MM.1S (cell line): ENCODE measurements at regions not wholly inside any gene's neighbourhood (a gene's known extent, or its start where the extent isn't known, plus 50 kb on each side); places are given as distances from the start of the nearest gene placed in this dataset.

ENCODE experiments used
- DNase-seq: peaks from one replicate; pipeline ENCODE4 v3.0.0-alpha.2; 2015
- H2AFZ ChIP-seq: fragments of 300-600 bp; sonication (generic); 2 replicates; pipeline ENCODE4 v1.6.0; 2016; ENCODE audit warnings: antibody characterized with exemption, low read length
- H3F3A ChIP-seq: fragments of 300-600 bp; sonication (generic); 2 replicates; pipeline ENCODE4 v1.6.1; 2016; ENCODE audit warnings: mild to moderate bottlenecking, antibody characterized with exemption, low read length, moderate library complexity, mixed read lengths; ENCODE audit not compliant: insufficient read depth
- H3K27ac ChIP-seq: fragments of 300-600 bp; sonication (generic); 2 replicates; pipeline ENCODE4 v1.5.1; 2016; ENCODE audit warnings: mild to moderate bottlenecking, low read length
- H3K27me3 ChIP-seq: fragments of 300-600 bp; sonication (generic); replicated peaks from 2 replicates; pipeline ENCODE4 v1.6.0; 2016; ENCODE audit warnings: low read length; ENCODE audit not compliant: insufficient read depth
- H3K36me3 ChIP-seq: fragments of 300-600 bp; sonication (generic); replicated peaks from 2 replicates; pipeline ENCODE4 v1.6.1; 2016; ENCODE audit warnings: mild to moderate bottlenecking, low read length, mixed read lengths; ENCODE audit not compliant: insufficient read depth
- H3K4me1 ChIP-seq: fragments of 300-600 bp; sonication (generic); 2 replicates; pipeline ENCODE4 v1.6.1; 2016; ENCODE audit warnings: low read length, mixed read lengths
- H3K4me2 ChIP-seq: fragments of 300-600 bp; sonication (generic); 2 replicates; pipeline ENCODE4 v1.6.0; 2016; ENCODE audit warnings: low read depth, low read length
- H3K4me3 ChIP-seq: fragments of 300-600 bp; sonication (generic); 2 replicates; pipeline ENCODE4 v1.5.1; 2016; ENCODE audit warnings: low read length, mixed read lengths
- H3K79me2 ChIP-seq: fragments of 300-600 bp; sonication (generic); 2 replicates; pipeline ENCODE4 v1.6.1; 2016; ENCODE audit warnings: mixed run types, low read length, mixed read lengths
- H3K9ac ChIP-seq: fragments of 300-600 bp; sonication (generic); 2 replicates; pipeline ENCODE4 v1.6.1; 2016; ENCODE audit warnings: low read length, mixed read lengths
- H3K9me2 ChIP-seq: fragments of 300-600 bp; sonication (generic); replicated peaks from 2 replicates; pipeline ENCODE4 v1.6.1; 2016; ENCODE audit warnings: mild to moderate bottlenecking, low read length, mixed read lengths; ENCODE audit not compliant: insufficient read depth
- H3K9me3 ChIP-seq: fragments of 300-600 bp; sonication (generic); replicated peaks from 2 replicates; pipeline ENCODE4 v1.6.1; 2016; ENCODE audit warnings: mild to moderate bottlenecking, low read length, mixed read lengths; ENCODE audit not compliant: insufficient read depth
- H4K20me1 ChIP-seq: fragments of 300-600 bp; sonication (generic); 2 replicates; pipeline ENCODE4 v1.6.1; 2016; ENCODE audit warnings: mild to moderate bottlenecking, low read length, moderate library complexity, mixed read lengths; ENCODE audit not compliant: insufficient read depth
- EZH2 ChIP-seq: fragments of 300-600 bp; sonication (generic); optimal IDR thresholded peaks from 2 replicates; pipeline ENCODE3; 2017; ENCODE audit warnings: low read depth, mild to moderate bottlenecking, antibody characterized with exemption, low read length, mixed read lengths
- EZH2phosphoT487 ChIP-seq: fragments of 300-600 bp; sonication (generic); IDR thresholded peaks from 2 replicates; pipeline ENCODE4 v1.6.1; 2018; ENCODE audit warnings: antibody characterized with exemption, low read length
- TF ChIP-seq, protein P1 (sequence below): fragments of 300-600 bp; sonication (generic); IDR thresholded peaks from 2 replicates; pipeline ENCODE4 v1.5.1; 2016; ENCODE audit warnings: antibody characterized with exemption, low read length, mixed read lengths

DNA sequence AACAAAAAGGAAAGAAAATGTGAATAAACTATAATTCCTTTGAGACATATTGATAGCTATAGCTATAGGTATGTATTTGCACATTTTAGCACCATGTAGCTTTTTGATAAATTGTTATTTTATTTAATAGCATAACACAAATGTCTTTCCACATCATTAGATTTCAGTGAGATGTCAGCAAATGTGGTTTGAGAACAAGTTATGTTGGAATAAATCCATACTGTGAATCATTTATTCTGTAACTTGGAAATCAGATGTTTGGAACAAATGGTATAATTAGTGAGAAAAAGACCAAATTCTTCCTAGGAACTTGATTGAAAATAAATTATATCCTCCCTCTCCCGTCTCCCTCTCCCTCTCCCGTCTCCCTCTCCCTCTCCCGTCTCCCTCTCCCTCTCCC, 62.8 kb downstream of the NABP1 start:
- Histone ChIP-seq H3K36me3 (no peaks in the 10 kb centered on the region), H3K4me3 (no peak overlapping the region), H2AFZ (no peak overlapping the region), H3K9me3 (no peaks in the 10 kb centered on the region), H3K9ac (no peak overlapping the region), H3K27ac (no peak overlapping the region), H3K9me2 (no peaks in the 10 kb centered on the region), H3K79me2 (no peaks in the 10 kb centered on the region), H4K20me1 (no peaks in the 10 kb centered on the region), H3F3A (peaks cover 7% of the 10 kb centered on the region; the same call in 1 of the 2 replicates), H3K4me2 (no peak overlapping the region), H3K4me1 (peaks cover 14% of the 10 kb centered on the region), H3K27me3 (no peaks in the 10 kb centered on the region)
- DNase-seq: no peak
- TF ChIP-seq EZH2phosphoT487 (no peak), EZH2 (no peak)
- TF ChIP-seq, protein P1, sequence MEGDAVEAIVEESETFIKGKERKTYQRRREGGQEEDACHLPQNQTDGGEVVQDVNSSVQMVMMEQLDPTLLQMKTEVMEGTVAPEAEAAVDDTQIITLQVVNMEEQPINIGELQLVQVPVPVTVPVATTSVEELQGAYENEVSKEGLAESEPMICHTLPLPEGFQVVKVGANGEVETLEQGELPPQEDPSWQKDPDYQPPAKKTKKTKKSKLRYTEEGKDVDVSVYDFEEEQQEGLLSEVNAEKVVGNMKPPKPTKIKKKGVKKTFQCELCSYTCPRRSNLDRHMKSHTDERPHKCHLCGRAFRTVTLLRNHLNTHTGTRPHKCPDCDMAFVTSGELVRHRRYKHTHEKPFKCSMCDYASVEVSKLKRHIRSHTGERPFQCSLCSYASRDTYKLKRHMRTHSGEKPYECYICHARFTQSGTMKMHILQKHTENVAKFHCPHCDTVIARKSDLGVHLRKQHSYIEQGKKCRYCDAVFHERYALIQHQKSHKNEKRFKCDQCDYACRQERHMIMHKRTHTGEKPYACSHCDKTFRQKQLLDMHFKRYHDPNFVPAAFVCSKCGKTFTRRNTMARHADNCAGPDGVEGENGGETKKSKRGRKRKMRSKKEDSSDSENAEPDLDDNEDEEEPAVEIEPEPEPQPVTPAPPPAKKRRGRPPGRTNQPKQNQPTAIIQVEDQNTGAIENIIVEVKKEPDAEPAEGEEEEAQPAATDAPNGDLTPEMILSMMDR: no peak

DNA sequence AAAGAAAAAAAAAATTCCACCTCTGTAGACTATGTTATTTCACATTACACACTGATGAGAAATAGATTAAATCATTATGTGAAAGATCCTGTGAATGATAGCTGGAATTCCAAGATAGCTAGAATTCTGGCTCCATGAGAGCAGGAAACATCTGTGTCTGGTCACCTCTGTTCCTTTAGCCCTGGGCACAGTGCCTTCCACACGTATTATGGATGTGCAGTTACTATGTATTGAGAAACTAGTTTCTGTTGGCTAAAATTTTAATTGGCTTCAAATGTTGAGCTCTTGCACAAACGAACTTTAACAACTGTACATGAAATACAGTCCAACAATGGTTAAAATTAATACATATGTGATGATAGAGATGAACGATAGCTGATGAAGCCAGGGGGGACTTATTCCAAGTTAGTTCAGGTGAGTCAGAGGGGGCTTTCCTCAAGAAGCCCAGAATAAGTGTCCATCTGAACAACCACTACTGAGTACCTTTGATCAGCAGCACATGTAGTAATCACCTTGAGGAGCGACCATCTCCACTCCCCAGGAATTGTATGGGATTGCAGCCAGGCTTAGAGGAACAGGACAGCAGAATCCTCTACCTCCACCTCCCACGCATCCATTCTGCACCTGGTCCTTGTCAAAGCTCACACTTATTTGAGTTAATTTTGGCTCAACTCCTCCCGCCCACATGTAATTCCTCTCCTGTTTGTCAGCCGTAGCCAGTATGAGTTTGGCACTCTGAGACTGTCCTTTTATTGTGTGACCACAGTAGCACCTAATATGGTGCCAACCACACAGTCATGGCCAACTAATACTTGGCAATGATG, 68.6 kb downstream of the NABP1 start:
- peaks cover 20% of the 10 kb centered on the region for H3K4me1 ChIP-seq
- H3F3A ChIP-seq: 0 out of 2 replicates have a peak, but pooled peaks cover 5% of the 10 kb centered on the region
- H3K9ac ChIP-seq: no peak overlapping the region
- H3K9me2 ChIP-seq: no peaks in the 10 kb centered on the region
- H4K20me1 ChIP-seq: no peaks in the 10 kb centered on the region
- H3K27me3 ChIP-seq: no peaks in the 10 kb centered on the region
- H3K36me3 ChIP-seq: no peaks in the 10 kb centered on the region
- H2AFZ ChIP-seq: no peak overlapping the region
- H3K4me2 ChIP-seq: no peak overlapping the region
- H3K9me3 ChIP-seq: no peaks in the 10 kb centered on the region
- H3K79me2 ChIP-seq: no peaks in the 10 kb centered on the region
- no peak overlapping the region for H3K27ac ChIP-seq
- no peak for DNase-seq
- TF ChIP-seq EZH2phosphoT487 (no peak), EZH2 (no peak)
- TF ChIP-seq, protein P1: no peak
- H3K4me3 ChIP-seq: no peak overlapping the region

DNA sequence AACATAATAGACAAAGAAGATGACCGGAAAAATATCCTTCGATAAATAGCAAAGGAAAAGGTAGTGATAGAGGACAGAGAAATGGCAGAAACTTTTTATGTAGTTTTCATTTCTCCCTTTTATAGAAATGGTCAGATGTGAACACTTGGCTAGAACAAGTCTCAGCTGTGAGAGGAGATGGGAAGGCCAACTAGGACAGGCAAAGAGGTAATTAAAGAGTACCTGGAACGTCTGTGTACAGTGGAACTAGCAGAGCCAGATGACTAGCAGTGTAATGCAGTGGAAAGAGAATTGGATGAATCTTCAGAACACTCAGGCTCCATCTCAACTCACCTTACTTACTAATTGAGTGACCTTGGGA, 69.2 kb downstream of the NABP1 start:
- H3K27me3 ChIP-seq: no peaks in the 10 kb centered on the region
- TF ChIP-seq EZH2: no peak
- no peak for TF ChIP-seq EZH2phosphoT487
- TF ChIP-seq, protein P1: no peak
- 0 out of 2 replicates have a peak, but pooled peaks cover 5% of the 10 kb centered on the region for H3F3A ChIP-seq
- no peak for DNase-seq
- H3K79me2 ChIP-seq: no peaks in the 10 kb centered on the region
- H3K9me3 ChIP-seq: no peaks in the 10 kb centered on the region
- no peaks in the 10 kb centered on the region for H3K36me3 ChIP-seq
- H3K4me3 ChIP-seq: no peak overlapping the region
- H3K4me2 ChIP-seq: no peak overlapping the region
- no peaks in the 10 kb centered on the region for H3K9me2 ChIP-seq
- H2AFZ ChIP-seq: no peak overlapping the region
- H3K27ac ChIP-seq: no peak overlapping the region
- no peak overlapping the region for H3K9ac ChIP-seq
- peaks cover 20% of the 10 kb centered on the region for H3K4me1 ChIP-seq
- H4K20me1 ChIP-seq: no peaks in the 10 kb centered on the region
